Endothelial cell of umbilical vein (primary cell): ENCODE measurements at regions not wholly inside any gene's neighbourhood (a gene's known extent, or its start where the extent isn't known, plus 50 kb on each side); places are given as distances from the start of the nearest gene placed in this dataset.

Experiments used
- BruUV-seq: library from RNA; stranded (reverse); fragments of 400-500 nt; replicated peaks from 2 replicates; lab custom pipeline; 2021; lab: Mats Ljungman, UMichigan
- CTCF ChIA-PET: fragments of 300-600, 350-600 bp; sonication (Branson Sonifier 250); formaldehyde crosslinking; loops from one replicate; lab custom pipeline; 2021; ENCODE audit warnings: antibody characterized with exemption, inconsistent platforms; lab: Charles Lee
- POLR2A ChIA-PET: fragments of 300-600, 350-600 bp; sonication (Branson Sonifier 250); formaldehyde crosslinking; loops from one replicate; lab custom pipeline; 2021; ENCODE audit warnings: antibody characterized with exemption, inconsistent platforms; lab: Charles Lee
- DNase-seq: peaks from one replicate; pipeline ENCODE4 v3.0.0-alpha.2; 2011; ENCODE audit warnings: low read depth, low spot score
- FAIRE-seq: peaks from 2 replicates; lab custom pipeline; 2011; peaks lifted over from hg19 to GRCh38; lab: Jason Lieb, UNC
- H2AFZ ChIP-seq: 2 replicates; pipeline ENCODE4 v1.6.0; 2012; ENCODE audit warnings: low read depth, low read length, control low read depth, inconsistent platforms
- H3K27ac ChIP-seq: 2 replicates; pipeline ENCODE4 v1.5.1; 2011; ENCODE audit warnings: low read depth, mild to moderate bottlenecking, control low read depth, low read length, moderate library complexity; ENCODE audit not compliant: insufficient read depth
- H3K27me3 ChIP-seq, 2 experiments: 2 replicates each; pipeline versions ENCODE4 v1.6.0 to v1.6.1; 2011; ENCODE audit warnings: low read length in 2 of 2, mixed read lengths in 1 of 2; ENCODE audit not compliant: control insufficient read depth in 2 of 2, insufficient read depth in 2 of 2
- H3K36me3 ChIP-seq, 2 experiments: 2 replicates in 1 of 2; 3 replicates in 1 of 2; pipeline ENCODE4 v1.5.1; 2011; ENCODE audit warnings: low read length in 2 of 2, mild to moderate bottlenecking in 1 of 2, moderate library complexity in 1 of 2; ENCODE audit not compliant: control insufficient read depth in 2 of 2, insufficient read depth in 2 of 2; ENCODE audit errors: extremely low read depth in 1 of 2
- H3K4me1 ChIP-seq: 3 replicates; pipeline ENCODE4 v1.5.1; 2011; ENCODE audit warnings: mild to moderate bottlenecking, low read length; ENCODE audit not compliant: control insufficient read depth, insufficient read depth; ENCODE audit errors: extremely low read depth
- H3K4me2 ChIP-seq: 2 replicates; pipeline ENCODE4 v1.6.1; 2011; ENCODE audit warnings: low read length, control low read depth, mixed read lengths; ENCODE audit not compliant: insufficient read depth
- H3K4me3 ChIP-seq, 3 experiments: fragments of 200-600 bp in 1 of 3; sonication (generic), shearing (Covaris generic) in 1 of 3; replicated peaks in 1 of 3; 2 replicates each; pipeline ENCODE4 v1.5.1; 2011 to 2016; ENCODE audit warnings: control low read depth in 3 of 3, low read length in 3 of 3, mild to moderate bottlenecking in 2 of 3, inconsistent platforms in 1 of 3, low read depth in 1 of 3, moderate library complexity in 1 of 3; ENCODE audit not compliant: insufficient read depth in 1 of 3
- H3K79me2 ChIP-seq: 2 replicates; pipeline ENCODE4 v1.6.0; 2012; ENCODE audit warnings: low read length, inconsistent platforms; ENCODE audit not compliant: control insufficient read depth, insufficient read depth
- H3K9ac ChIP-seq: replicated peaks from 2 replicates; pipeline ENCODE3; 2011; ENCODE audit warnings: low read length, control low read depth; ENCODE audit not compliant: insufficient read depth; ENCODE audit errors: extremely low read depth
- H3K9me1 ChIP-seq: replicated peaks from 3 replicates; pipeline ENCODE4 v1.6.0; 2011; ENCODE audit warnings: mild to moderate bottlenecking, low read length; ENCODE audit not compliant: control insufficient read depth, insufficient read depth; ENCODE audit errors: extremely low read depth
- H3K9me3 ChIP-seq: replicated peaks from 2 replicates; pipeline ENCODE4 v1.5.1; 2012; ENCODE audit warnings: low read length, inconsistent platforms; ENCODE audit not compliant: control insufficient read depth, insufficient read depth
- H4K20me1 ChIP-seq: replicated peaks from 2 replicates; pipeline ENCODE3; 2011; ENCODE audit warnings: mild to moderate bottlenecking, low read length; ENCODE audit not compliant: control insufficient read depth, insufficient read depth; ENCODE audit errors: extremely low read depth
- CTCF ChIP-seq, 2 donors: IDR thresholded peaks; 1 replicate in 1 of 2; 2 replicates in 1 of 2; pipeline ENCODE4 v1.5.1; 2011; ENCODE audit warnings: low read length in 2 of 2, mild to moderate bottlenecking in 2 of 2, moderate library complexity in 2 of 2, control low read depth in 1 of 2, inconsistent platforms in 1 of 2, low read depth in 1 of 2; ENCODE audit not compliant: insufficient read depth in 1 of 2; ENCODE audit errors: extremely low read depth in 1 of 2
- EZH2 ChIP-seq: IDR thresholded peaks from 2 replicates; pipeline ENCODE4 v1.6.1; 2012; ENCODE audit warnings: borderline replicate concordance, low read depth, mild to moderate bottlenecking, moderate library complexity, low read length, inconsistent platforms; ENCODE audit not compliant: severe bottlenecking
- FOS ChIP-seq: IDR thresholded peaks from 2 replicates; pipeline ENCODE4 v1.6.1; 2011; ENCODE audit warnings: mild to moderate bottlenecking, low read length, moderate library complexity, borderline replicate concordance; ENCODE audit not compliant: insufficient read depth
- GATA2 ChIP-seq: IDR thresholded peaks from 2 replicates; pipeline ENCODE4 v1.7.0; 2011; ENCODE audit warnings: low read depth, mild to moderate bottlenecking, moderate library complexity, mixed read lengths, low read length; ENCODE audit not compliant: insufficient read length, insufficient read depth
- JUN ChIP-seq: IDR thresholded peaks from 2 replicates; pipeline ENCODE4 v1.6.1; 2011; ENCODE audit warnings: borderline replicate concordance, low read depth; ENCODE audit not compliant: insufficient read length, insufficient read depth
- MAX ChIP-seq: IDR thresholded peaks from 2 replicates; pipeline ENCODE4 v1.6.1; 2011; ENCODE audit not compliant: insufficient read depth, insufficient read length
- MYC ChIP-seq: IDR thresholded peaks from one replicate; pipeline ENCODE4 v1.6.1; 2011; ENCODE audit warnings: mild to moderate bottlenecking, low read depth, low read length
- POLR2A ChIP-seq: IDR thresholded peaks from 2 replicates; pipeline ENCODE4 v1.6.1; 2012; ENCODE audit warnings: low read depth, mild to moderate bottlenecking, control low read depth, low read length
- POLR2AphosphoS5 ChIP-seq: IDR thresholded peaks from 2 replicates; pipeline ENCODE4 v1.6.1; 2012; ENCODE audit warnings: low read depth, mild to moderate bottlenecking, control low read depth, low read length, moderate library complexity; ENCODE audit not compliant: insufficient read depth
- dilution Hi-C: fragments of 300-500 bp; cut with MboI; formaldehyde crosslinking; loops from one replicate; pipeline ENCODE4 v1.15.0; 2019; ENCODE audit warnings: low sequenced_read_pairs; ENCODE audit not compliant: extremely low pct_ligation_motif_present
- intact Hi-C: fragments of 100-400 bp; cut with micrococcal nuclease; formaldehyde crosslinking; loops from one replicate; pipeline ENCODE4 v1.10.0; 2022

GRCh38 chr2:4338345-4338744 is 635.0 kb downstream of the DCDC2C start:
- no peak for FAIRE-seq
- TF ChIP-seq POLR2A (no peak), JUN (no peak), FOS (no peak), GATA2 (no peak), EZH2 (no peak), MAX (no peak), MYC (no peak), CTCF (IDR thresholded peaks at IDR 0.05; ENCODE audit: extremely low read depth in 1 of 2, insufficient read depth in 1 of 2, low read depth in 1 of 2, low read length in 2 of 2) (no peak), POLR2AphosphoS5 (no peak)
- BruUV-seq, result no TSS peak
- Histone ChIP-seq H4K20me1 (no peaks in the 10 kb centered on the region), H3K4me2 (no peak overlapping the region), H3K27ac (no peak overlapping the region), H3K9me1 (no peaks in the 10 kb centered on the region), H3K4me1 (peaks cover 15% of the 10 kb centered on the region), H2AFZ (no peak overlapping the region), H3K9ac (no peak overlapping the region), H3K27me3 (no peaks in the 10 kb centered on the region), H3K9me3 (no peaks in the 10 kb centered on the region), H3K79me2 (no peaks in the 10 kb centered on the region), H3K36me3 (no peaks in the 10 kb centered on the region), H3K4me3 (no peak overlapping the region)
- intact Hi-C loops, result no loop called here
- ChIA-PET POLR2A (no interaction called here), CTCF (interaction anchor here (0.7 to 1.9 kb wide), 5 partner anchors 8 to 210 kb away, joined by 3 to 13 read pairs (median 3); no protein-coding TSS in a partner anchor)
- dilution Hi-C loops, result no loop called here
- no peak for DNase-seq
